ENCODE measurements at regions not wholly inside any gene's neighbourhood (a gene's known extent, or its start where the extent isn't known, plus 50 kb on each side); places are given as distances from the start of the nearest gene placed in this dataset.

DNA sequence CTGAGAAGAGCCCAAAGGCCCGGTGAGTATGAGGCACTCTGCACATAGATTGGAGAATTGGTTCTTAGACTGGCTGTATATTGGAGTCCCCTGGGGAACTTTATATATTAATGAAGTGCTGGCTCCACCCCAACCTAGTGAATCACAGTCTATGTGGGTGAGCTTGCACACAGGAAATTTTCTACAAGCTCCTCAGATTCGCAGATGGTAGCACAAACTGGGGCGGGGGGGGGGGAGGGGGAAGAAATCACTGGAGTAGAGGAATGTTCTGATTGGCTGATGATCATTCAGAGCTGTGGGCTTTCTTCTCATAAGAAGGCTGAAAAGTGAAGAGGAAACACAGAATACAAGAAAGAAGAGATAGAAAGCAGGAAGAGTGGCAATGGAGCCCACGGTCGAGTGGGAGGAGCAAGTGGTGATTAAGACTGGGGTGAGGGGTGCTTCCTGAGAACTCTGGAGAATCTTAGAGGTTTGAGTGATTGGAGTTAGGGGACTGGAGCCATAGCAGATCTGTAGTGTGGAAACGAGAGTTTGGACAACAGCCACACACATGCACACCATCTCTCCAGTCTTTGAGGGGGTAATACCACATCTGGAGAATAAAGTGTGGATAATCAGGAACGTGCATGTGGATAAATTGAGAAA, 465.9 kb upstream of the DAB1 start:
- H3K4me3 ChIP-seq (ENCODE audit: low read depth, low read length) = no peak overlapping the region
- TF ChIP-seq, protein P1, sequence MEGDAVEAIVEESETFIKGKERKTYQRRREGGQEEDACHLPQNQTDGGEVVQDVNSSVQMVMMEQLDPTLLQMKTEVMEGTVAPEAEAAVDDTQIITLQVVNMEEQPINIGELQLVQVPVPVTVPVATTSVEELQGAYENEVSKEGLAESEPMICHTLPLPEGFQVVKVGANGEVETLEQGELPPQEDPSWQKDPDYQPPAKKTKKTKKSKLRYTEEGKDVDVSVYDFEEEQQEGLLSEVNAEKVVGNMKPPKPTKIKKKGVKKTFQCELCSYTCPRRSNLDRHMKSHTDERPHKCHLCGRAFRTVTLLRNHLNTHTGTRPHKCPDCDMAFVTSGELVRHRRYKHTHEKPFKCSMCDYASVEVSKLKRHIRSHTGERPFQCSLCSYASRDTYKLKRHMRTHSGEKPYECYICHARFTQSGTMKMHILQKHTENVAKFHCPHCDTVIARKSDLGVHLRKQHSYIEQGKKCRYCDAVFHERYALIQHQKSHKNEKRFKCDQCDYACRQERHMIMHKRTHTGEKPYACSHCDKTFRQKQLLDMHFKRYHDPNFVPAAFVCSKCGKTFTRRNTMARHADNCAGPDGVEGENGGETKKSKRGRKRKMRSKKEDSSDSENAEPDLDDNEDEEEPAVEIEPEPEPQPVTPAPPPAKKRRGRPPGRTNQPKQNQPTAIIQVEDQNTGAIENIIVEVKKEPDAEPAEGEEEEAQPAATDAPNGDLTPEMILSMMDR (IDR thresholded peaks at IDR 0.05; ENCODE audit: borderline replicate concordance, insufficient read depth, low read depth, low read length) = no peak

DNA sequence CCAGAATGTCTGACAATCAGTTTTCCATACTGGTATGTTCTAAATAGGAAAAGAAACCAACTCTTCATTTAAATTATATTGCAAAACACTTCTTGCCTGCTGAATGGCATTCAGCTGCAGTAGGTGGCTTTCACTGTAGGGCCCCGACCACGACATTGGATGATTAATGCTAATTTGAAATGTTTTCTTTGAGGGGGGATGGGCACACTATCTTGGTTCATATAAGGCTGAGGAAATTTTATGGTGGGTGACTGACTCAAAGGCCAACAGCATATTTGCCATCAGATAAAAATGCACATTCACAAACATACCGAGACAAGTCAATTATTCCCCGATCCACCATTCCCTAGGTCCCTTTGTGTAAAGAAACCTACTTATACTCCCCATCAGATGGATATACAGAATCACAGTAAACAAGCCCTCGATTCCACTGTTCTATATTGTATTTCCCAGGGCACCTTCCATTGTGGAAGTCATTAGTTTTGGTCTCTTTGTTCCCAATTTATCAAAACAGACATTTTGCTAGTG, 464.2 kb upstream of the DAB1 start:
- no peak overlapping the region for H3K4me3 ChIP-seq (ENCODE audit: low read depth, low read length)
- TF ChIP-seq, protein P1 (IDR thresholded peaks at IDR 0.05; ENCODE audit: borderline replicate concordance, insufficient read depth, low read depth, low read length) = no peak

DNA sequence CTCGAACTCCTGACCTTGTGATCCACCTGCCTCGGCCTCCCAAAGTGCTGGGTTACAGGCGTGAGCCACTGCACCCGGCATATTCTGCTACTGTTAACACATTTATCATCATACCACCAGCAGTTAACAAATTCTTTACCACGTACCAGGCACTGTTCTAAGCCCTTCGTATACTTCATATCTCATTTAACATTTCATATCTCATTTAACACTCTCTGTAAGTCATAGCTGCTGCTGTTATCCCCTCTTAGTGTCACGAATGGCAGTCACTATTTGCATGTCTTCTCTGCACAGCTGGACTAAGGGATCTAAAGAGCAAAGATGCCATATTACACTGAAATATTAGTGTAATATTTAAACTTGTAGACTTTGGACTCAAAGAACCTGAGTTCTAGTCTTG, 462.5 kb upstream of the DAB1 start:
- H3K4me3 ChIP-seq (ENCODE audit: low read depth, low read length) = no peak overlapping the region
- TF ChIP-seq, protein P1 (IDR thresholded peaks at IDR 0.05; ENCODE audit: borderline replicate concordance, insufficient read depth, low read depth, low read length) = no peak

DNA sequence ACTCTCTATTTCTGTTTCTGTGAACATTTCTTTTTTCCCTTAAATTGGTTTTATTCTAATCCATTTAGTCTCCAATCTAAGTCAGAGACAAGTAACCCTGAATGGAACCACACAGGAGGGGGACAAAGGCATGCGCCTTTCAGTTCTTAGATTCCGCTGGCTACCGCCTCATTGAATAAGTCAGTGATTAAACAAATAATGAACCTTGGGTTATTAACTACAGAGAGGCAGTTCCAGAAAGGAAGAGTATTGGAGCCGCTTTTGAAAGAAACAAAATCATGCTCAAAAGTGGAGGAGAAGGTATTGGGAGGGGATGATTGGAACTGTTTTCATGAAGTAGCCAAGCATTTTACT, 459.8 kb upstream of the DAB1 start:
- TF ChIP-seq, protein P1 (IDR thresholded peaks at IDR 0.05; ENCODE audit: borderline replicate concordance, insufficient read depth, low read depth, low read length) = no peak
- H3K4me3 ChIP-seq (ENCODE audit: low read depth, low read length) = no peak overlapping the region

DNA sequence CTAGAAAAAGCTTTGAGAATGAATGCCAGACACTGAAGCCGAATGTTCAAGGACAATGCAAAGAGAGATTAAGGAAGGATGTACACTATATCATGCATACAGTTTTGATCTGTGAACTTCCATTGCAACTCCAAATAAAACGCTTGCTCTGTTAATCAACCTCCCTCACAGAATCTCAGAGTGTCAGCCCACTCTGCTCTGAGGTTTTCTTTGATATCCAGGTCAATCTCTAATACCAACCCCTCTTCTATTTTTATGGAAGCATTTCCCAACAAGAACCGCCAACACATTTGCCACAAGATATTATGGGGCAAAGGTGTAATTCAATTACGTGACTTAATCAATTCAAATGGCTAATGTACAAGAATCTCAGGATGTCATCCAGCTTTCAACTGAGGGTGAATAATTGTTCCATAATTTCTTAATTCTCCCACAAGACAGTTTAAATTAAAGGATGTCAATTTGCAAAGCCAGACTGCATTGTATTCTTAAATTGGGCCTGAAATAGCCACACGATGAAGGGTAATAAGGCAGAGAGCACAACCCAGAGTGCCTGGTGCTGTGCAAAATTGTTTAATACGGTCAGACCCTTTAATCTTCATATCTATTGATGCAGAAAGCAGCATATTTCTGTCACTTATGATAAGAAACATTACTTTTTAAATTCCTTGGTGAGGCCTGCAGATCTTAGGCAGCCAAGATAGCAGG, 459.2 kb upstream of the DAB1 start:
- TF ChIP-seq, protein P1 (IDR thresholded peaks at IDR 0.05; ENCODE audit: borderline replicate concordance, insufficient read depth, low read depth, low read length) = no peak
- H3K4me3 ChIP-seq (ENCODE audit: low read depth, low read length) = no peak overlapping the region

DNA sequence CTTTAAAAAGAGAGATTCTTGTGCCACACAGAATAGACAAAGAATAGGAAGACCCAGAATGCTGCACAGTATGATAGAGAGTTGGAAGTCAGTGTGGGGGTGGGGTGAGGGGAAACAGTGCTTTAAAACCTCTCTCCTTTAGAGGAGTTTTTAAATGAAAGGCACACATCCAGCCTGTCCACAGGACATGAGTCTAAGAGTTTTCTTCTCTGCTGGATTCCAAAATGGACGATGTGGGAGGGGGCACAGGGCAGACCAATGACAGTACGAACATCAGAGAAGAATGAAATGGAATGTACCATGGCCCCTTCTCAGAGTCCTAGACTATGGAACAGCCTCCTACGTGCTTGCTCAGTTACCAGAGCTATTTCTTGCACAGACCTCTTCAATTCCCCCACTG, 458.2 kb upstream of the DAB1 start:
- H3K4me3 ChIP-seq (ENCODE audit: low read depth, low read length) = no peak overlapping the region
- TF ChIP-seq, protein P1 (IDR thresholded peaks at IDR 0.05; ENCODE audit: borderline replicate concordance, insufficient read depth, low read depth, low read length) = no peak

DNA sequence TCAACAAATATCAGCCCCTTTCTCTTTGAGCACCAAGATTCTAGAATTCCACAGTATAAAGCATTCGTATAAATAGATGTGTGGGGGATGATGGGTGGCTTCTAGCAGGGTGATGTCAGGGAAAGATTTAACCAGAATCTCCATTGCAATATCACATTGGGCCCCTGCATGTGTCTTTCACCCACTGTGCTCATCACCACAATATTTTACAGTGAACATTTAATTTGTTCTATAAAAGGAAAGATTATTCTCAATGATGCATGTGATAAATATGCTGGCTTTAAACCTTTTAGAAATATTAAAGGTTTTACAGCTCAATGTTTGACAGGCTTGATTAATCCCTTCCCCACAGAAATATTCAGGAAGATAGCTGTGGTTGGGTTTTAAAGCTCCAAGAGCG, 457.8 kb upstream of the DAB1 start:
- TF ChIP-seq, protein P1 (IDR thresholded peaks at IDR 0.05; ENCODE audit: borderline replicate concordance, insufficient read depth, low read depth, low read length) = no peak
- no peak overlapping the region for H3K4me3 ChIP-seq (ENCODE audit: low read depth, low read length)
